ENCODE measurements at regions not wholly inside any gene's neighbourhood (a gene's known extent, or its start where the extent isn't known, plus 50 kb on each side); places are given as distances from the start of the nearest gene placed in this dataset.

GRCh38 chr10:70976063-70976695 is 87.8 kb upstream of the PCBD1 start:
- TF ChIP-seq CTCF (IDR thresholded peaks at IDR 0.05): no peak
- TF ChIP-seq POLR2A (IDR thresholded peaks at IDR 0.05): no peak

All from right lobe of liver (tissue), 4 donors.